Astrocyte (in vitro differentiated cells and primary cell): ENCODE measurements at regions not wholly inside any gene's neighbourhood (a gene's known extent, or its start where the extent isn't known, plus 50 kb on each side); places are given as distances from the start of the nearest gene placed in this dataset.

Experiments
- DNase-seq: peaks from one replicate; pipeline ENCODE4 v3.0.0-alpha.2; 2010; ENCODE audit warnings: low read depth
- FAIRE-seq: peaks from 2 replicates; lab custom pipeline; 2011; peaks lifted over from hg19 to GRCh38; lab: Jason Lieb, UNC
- H2AFZ ChIP-seq: 2 replicates; pipeline ENCODE4 v1.6.0; 2012; ENCODE audit warnings: low read depth, low read length, inconsistent platforms
- H3K27ac ChIP-seq: 2 replicates; pipeline ENCODE4 v1.5.1; 2011; ENCODE audit warnings: low read depth, low read length, inconsistent platforms
- H3K27me3 ChIP-seq: 2 replicates; pipeline ENCODE4 v1.6.0; 2011; ENCODE audit warnings: low read length, inconsistent platforms; ENCODE audit not compliant: insufficient read depth
- H3K36me3 ChIP-seq: 2 replicates; pipeline ENCODE4 v1.5.1; 2011; ENCODE audit warnings: low read length, inconsistent platforms; ENCODE audit not compliant: insufficient read depth
- H3K4me1 ChIP-seq: 2 replicates; pipeline ENCODE4 v1.5.1; 2011; ENCODE audit warnings: low read length, inconsistent platforms; ENCODE audit not compliant: insufficient read depth
- H3K4me2 ChIP-seq: 2 replicates; pipeline ENCODE4 v1.6.0; 2012; ENCODE audit warnings: low read length, inconsistent platforms
- H3K4me3 ChIP-seq: 2 replicates; pipeline ENCODE4 v1.5.1; 2011; ENCODE audit warnings: low read depth, mild to moderate bottlenecking, low read length, inconsistent platforms; ENCODE audit not compliant: insufficient read depth
- H3K79me2 ChIP-seq: 2 replicates; pipeline ENCODE4 v1.6.0; 2012; ENCODE audit warnings: mild to moderate bottlenecking, low read length, inconsistent platforms; ENCODE audit not compliant: insufficient read depth
- H3K9ac ChIP-seq: 2 replicates; pipeline ENCODE4 v1.6.0; 2012; ENCODE audit warnings: mild to moderate bottlenecking, low read length, inconsistent platforms
- H3K9me3 ChIP-seq: 2 replicates; pipeline ENCODE4 v1.5.1; 2012; ENCODE audit warnings: low read depth, mild to moderate bottlenecking, low read length, inconsistent platforms; ENCODE audit not compliant: insufficient read depth
- H4K20me1 ChIP-seq: 2 replicates; pipeline ENCODE4 v1.6.0; 2012; ENCODE audit warnings: low read length, inconsistent platforms; ENCODE audit not compliant: insufficient read depth
- H3K27ac Mint-ChIP-seq: one replicate; pipeline ENCODE4 v1.8.0; 2021; ENCODE audit warnings: mild to moderate bottlenecking, mixed read lengths; ENCODE audit not compliant: unreplicated experiment
- H3K27me3 Mint-ChIP-seq: one replicate; pipeline ENCODE4 v1.8.0; 2021; ENCODE audit warnings: low read depth, mixed read lengths; ENCODE audit not compliant: unreplicated experiment
- H3K36me3 Mint-ChIP-seq: one replicate; pipeline ENCODE4 v1.8.0; 2021; ENCODE audit warnings: low read depth, mixed read lengths; ENCODE audit not compliant: unreplicated experiment
- H3K4me1 Mint-ChIP-seq: one replicate; pipeline ENCODE4 v1.8.0; 2021; ENCODE audit warnings: low read depth, mixed read lengths; ENCODE audit not compliant: unreplicated experiment
- H3K4me3 Mint-ChIP-seq: one replicate; pipeline ENCODE4 v1.8.0; 2021; ENCODE audit warnings: mild to moderate bottlenecking, moderate library complexity, mixed read lengths; ENCODE audit not compliant: unreplicated experiment
- H3K9me3 Mint-ChIP-seq: one replicate; pipeline ENCODE4 v1.8.0; 2021; ENCODE audit warnings: mild to moderate bottlenecking, mixed read lengths; ENCODE audit not compliant: unreplicated experiment
- EZH2 ChIP-seq: IDR thresholded peaks from 2 replicates; pipeline ENCODE4 v1.6.1; 2012; ENCODE audit warnings: mild to moderate bottlenecking, low read length, inconsistent platforms; ENCODE audit not compliant: insufficient read depth
- TF ChIP-seq, protein P1 (sequence below): IDR thresholded peaks from 2 replicates; pipeline ENCODE4 v1.5.1; 2011; ENCODE audit warnings: low read depth, mild to moderate bottlenecking, inconsistent platforms, low read length, moderate library complexity; ENCODE audit not compliant: insufficient read depth

DNA sequence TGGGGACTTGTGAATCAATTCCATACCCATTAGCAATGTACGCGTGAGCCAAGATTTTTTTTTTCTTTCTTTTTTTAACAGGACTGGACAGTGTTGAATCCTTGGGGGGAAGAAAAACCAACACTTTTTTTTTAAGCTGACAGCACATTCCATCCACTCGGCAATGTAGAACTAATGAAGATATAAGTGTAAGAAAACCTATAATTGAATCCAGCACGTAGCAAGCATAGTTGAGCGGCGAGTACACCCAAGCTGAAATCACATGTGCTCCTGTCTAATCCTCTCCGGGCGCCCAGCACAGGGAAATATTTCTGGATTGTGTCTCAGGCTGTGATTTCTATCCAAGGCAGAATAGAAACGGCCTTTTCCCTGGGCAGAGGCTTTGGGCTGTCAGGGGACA, 118.2 kb downstream of the BOD1 start:
- H4K20me1 ChIP-seq, result no peaks in the 10 kb centered on the region
- DNase-seq (peak; percentile 93), FAIRE-seq (no peak)
- no peak for TF ChIP-seq EZH2
- TF ChIP-seq, protein P1, sequence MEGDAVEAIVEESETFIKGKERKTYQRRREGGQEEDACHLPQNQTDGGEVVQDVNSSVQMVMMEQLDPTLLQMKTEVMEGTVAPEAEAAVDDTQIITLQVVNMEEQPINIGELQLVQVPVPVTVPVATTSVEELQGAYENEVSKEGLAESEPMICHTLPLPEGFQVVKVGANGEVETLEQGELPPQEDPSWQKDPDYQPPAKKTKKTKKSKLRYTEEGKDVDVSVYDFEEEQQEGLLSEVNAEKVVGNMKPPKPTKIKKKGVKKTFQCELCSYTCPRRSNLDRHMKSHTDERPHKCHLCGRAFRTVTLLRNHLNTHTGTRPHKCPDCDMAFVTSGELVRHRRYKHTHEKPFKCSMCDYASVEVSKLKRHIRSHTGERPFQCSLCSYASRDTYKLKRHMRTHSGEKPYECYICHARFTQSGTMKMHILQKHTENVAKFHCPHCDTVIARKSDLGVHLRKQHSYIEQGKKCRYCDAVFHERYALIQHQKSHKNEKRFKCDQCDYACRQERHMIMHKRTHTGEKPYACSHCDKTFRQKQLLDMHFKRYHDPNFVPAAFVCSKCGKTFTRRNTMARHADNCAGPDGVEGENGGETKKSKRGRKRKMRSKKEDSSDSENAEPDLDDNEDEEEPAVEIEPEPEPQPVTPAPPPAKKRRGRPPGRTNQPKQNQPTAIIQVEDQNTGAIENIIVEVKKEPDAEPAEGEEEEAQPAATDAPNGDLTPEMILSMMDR, result no peak
- H3K9ac ChIP-seq, result peak overlapping the region; percentile 65
- H3K27ac ChIP-seq, result peak overlapping the region; percentile 71
- H3K4me3 ChIP-seq, result peak overlapping the region; percentile 16
- peaks cover 21% of the 10 kb centered on the region for H3K4me1 ChIP-seq
- peak overlapping the region; percentile 69 for H3K4me2 ChIP-seq
- peak overlapping the region; percentile 99 for H3K27ac Mint-ChIP-seq
- H3K36me3 Mint-ChIP-seq, result no peaks in the 10 kb centered on the region
- H3K27me3 ChIP-seq, result no peaks in the 10 kb centered on the region
- peaks cover 36% of the 10 kb centered on the region for H3K4me1 Mint-ChIP-seq
- no peaks in the 10 kb centered on the region for H3K79me2 ChIP-seq
- H3K27me3 Mint-ChIP-seq, result peaks cover 4% of the 10 kb centered on the region
- H3K9me3 ChIP-seq, result no peaks in the 10 kb centered on the region
- H3K36me3 ChIP-seq, result no peaks in the 10 kb centered on the region
- no peaks in the 10 kb centered on the region for H3K9me3 Mint-ChIP-seq
- peak overlapping the region; percentile 10 for H2AFZ ChIP-seq
- H3K4me3 Mint-ChIP-seq, result peak overlapping the region; percentile 51

DNA sequence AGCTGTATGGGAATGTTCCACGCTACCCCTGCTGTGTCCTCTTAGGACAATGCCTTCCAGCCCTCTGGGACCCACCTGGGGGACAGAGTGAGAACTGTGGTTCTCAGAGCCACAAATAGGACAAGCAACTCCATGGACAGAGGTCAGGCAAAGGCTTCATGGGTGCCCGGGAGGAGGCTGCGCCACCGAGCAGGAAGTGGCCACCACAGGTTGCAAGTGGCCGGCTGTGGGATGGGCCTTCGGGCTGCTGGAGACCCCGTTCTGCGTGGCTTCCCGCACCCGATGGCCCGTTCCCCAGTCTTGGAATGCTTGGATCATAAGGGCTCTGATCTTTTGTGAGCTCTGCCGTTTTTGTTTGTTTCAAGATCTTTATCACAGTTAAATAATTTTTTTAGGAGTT, 118.8 kb downstream of the BOD1 start:
- Mint-ChIP-seq H3K27me3 (peaks cover 6% of the 10 kb centered on the region), H3K4me3 (no peak overlapping the region), H3K27ac (peak overlapping the region; percentile 99), H3K4me1 (peaks cover 36% of the 10 kb centered on the region), H3K36me3 (no peaks in the 10 kb centered on the region), H3K9me3 (no peaks in the 10 kb centered on the region)
- Histone ChIP-seq H4K20me1 (no peaks in the 10 kb centered on the region), H3K4me3 (no peak overlapping the region), H3K4me2 (no peak overlapping the region), H3K27me3 (no peaks in the 10 kb centered on the region), H3K79me2 (no peaks in the 10 kb centered on the region), H3K36me3 (no peaks in the 10 kb centered on the region), H3K4me1 (peaks cover 21% of the 10 kb centered on the region), H3K27ac (peak overlapping the region; percentile 7), H3K9ac (no peak overlapping the region), H2AFZ (no peak overlapping the region), H3K9me3 (no peaks in the 10 kb centered on the region)
- TF ChIP-seq, protein P1, result no peak
- no peak for TF ChIP-seq EZH2
- DNase-seq (no peak), FAIRE-seq (no peak)

DNA sequence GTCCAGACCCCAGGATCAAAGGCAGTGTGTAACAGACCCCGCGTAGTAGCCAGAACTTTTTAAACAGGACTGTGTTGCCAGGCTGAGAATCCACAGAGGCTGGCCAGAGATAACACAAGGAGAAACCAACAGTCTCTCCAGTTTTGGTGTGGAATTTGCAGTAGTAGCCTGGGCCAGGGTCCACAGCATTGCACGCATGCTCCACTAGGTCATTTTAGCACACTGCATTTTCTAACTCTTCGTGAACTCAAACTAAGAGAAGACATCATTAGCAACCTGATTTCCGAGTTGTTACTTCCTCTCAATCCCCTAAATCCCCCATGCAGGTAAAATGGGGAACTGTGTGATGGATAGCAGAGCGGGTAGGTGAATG, 119.6 kb downstream of the BOD1 start:
- H3K9me3 Mint-ChIP-seq, result no peaks in the 10 kb centered on the region
- Histone ChIP-seq H3K4me1 (peaks cover 21% of the 10 kb centered on the region), H3K27ac (no peak overlapping the region), H3K36me3 (no peaks in the 10 kb centered on the region), H3K9me3 (no peaks in the 10 kb centered on the region), H3K79me2 (no peaks in the 10 kb centered on the region), H4K20me1 (no peaks in the 10 kb centered on the region), H2AFZ (no peak overlapping the region), H3K9ac (no peak overlapping the region), H3K27me3 (no peaks in the 10 kb centered on the region), H3K4me3 (no peak overlapping the region), H3K4me2 (no peak overlapping the region)
- FAIRE-seq (no peak), DNase-seq (no peak)
- H3K27ac Mint-ChIP-seq, result peak overlapping the region; percentile 67
- no peak overlapping the region for H3K4me3 Mint-ChIP-seq
- peaks cover 36% of the 10 kb centered on the region for H3K4me1 Mint-ChIP-seq
- H3K27me3 Mint-ChIP-seq, result peaks cover 2% of the 10 kb centered on the region
- H3K36me3 Mint-ChIP-seq, result no peaks in the 10 kb centered on the region
- no peak for TF ChIP-seq EZH2
- TF ChIP-seq, protein P1, result no peak
